CD4-positive, alpha-beta T cell (primary cell): ENCODE measurements at regions not wholly inside any gene's neighbourhood (a gene's known extent, or its start where the extent isn't known, plus 50 kb on each side); places are given as distances from the start of the nearest gene placed in this dataset.

Source experiments
- ATAC-seq: fragments of 200-7000 bp; cut with Tn5 transposase; one replicate; pipeline ENCODE4 v1.10.0; 2022; ENCODE audit warnings: mild to moderate bottlenecking; ENCODE audit not compliant: poor library complexity
- CTCF ChIA-PET: fragments of 350-600 bp; sonication (Branson Sonifier 250); formaldehyde crosslinking; loops from one replicate; lab custom pipeline; 2021; ENCODE audit warnings: antibody characterized with exemption, inconsistent platforms; lab: Charles Lee
- POLR2A ChIA-PET: fragments of 350-600 bp; sonication (Branson Sonifier 250); formaldehyde crosslinking; loops from one replicate; lab custom pipeline; 2021; ENCODE audit warnings: antibody characterized with exemption, inconsistent platforms; lab: Charles Lee
- DNase-seq, 14 experiments: peaks; one replicate each; pipeline ENCODE4 v3.0.0-alpha.2; 2013 to 2020; ENCODE audit warnings: mixed read lengths in 2 of 14
- H3K27ac ChIP-seq, 2 donors: one replicate each; pipeline versions ENCODE4 v1.5.1 to v1.7.0; 2013; ENCODE audit warnings: low read length in 2 of 2, low read depth in 1 of 2, mild to moderate bottlenecking in 1 of 2
- H3K27me3 ChIP-seq, 2 experiments: 1 replicate in 1 of 2; 2 replicates in 1 of 2; pipeline versions ENCODE4 v1.6.1 to v1.7.0; 2013; ENCODE audit warnings: low read length in 2 of 2, control low read depth in 1 of 2, mild to moderate bottlenecking in 1 of 2, moderate library complexity in 1 of 2; ENCODE audit not compliant: insufficient read depth in 2 of 2, control insufficient read depth in 1 of 2
- H3K36me3 ChIP-seq: one replicate; pipeline ENCODE4 v1.6.1; 2013; ENCODE audit warnings: low read length, control low read depth; ENCODE audit not compliant: insufficient read depth
- H3K4me1 ChIP-seq: one replicate; pipeline ENCODE4 v1.6.1; 2013; ENCODE audit warnings: low read length, control low read depth; ENCODE audit not compliant: insufficient read depth
- H3K4me3 ChIP-seq: one replicate; pipeline ENCODE4 v1.5.1; 2013; ENCODE audit warnings: mild to moderate bottlenecking, low read length, moderate library complexity
- H3K9me3 ChIP-seq, 2 experiments: 1 replicate in 1 of 2; 2 replicates in 1 of 2; pipeline versions ENCODE4 v1.6.1 to v1.7.0; 2013; ENCODE audit warnings: low read length in 2 of 2, mild to moderate bottlenecking in 2 of 2, control low read depth in 1 of 2, moderate library complexity in 1 of 2; ENCODE audit not compliant: control insufficient read depth in 1 of 2, insufficient read depth in 1 of 2
- H3K27ac Mint-ChIP-seq: one replicate; pipeline ENCODE4 v1.8.0; 2020; ENCODE audit warnings: mixed read lengths
- H3K27me3 Mint-ChIP-seq: one replicate; pipeline ENCODE4 v1.8.0; 2021; ENCODE audit warnings: mixed read lengths
- H3K36me3 Mint-ChIP-seq: one replicate; pipeline ENCODE4 v1.8.0; 2021; ENCODE audit warnings: low read depth, mixed read lengths
- H3K4me1 Mint-ChIP-seq: one replicate; pipeline ENCODE4 v1.8.0; 2021; ENCODE audit warnings: low read depth, mixed read lengths
- H3K4me3 Mint-ChIP-seq: one replicate; pipeline ENCODE4 v1.8.0; 2020; ENCODE audit warnings: mild to moderate bottlenecking, mixed read lengths
- H3K9me3 Mint-ChIP-seq: one replicate; pipeline ENCODE4 v1.8.0; 2020; ENCODE audit warnings: mixed read lengths
- CTCF ChIP-seq: fragments of 200-600 bp; IDR thresholded peaks from one replicate; pipeline ENCODE4 v1.8.0; 2022; ENCODE audit warnings: antibody characterized with exemption, mild to moderate bottlenecking
- intact Hi-C, 2 experiments: fragments of 100-400 bp; cut with DNase I in 1 of 2; cut with micrococcal nuclease in 1 of 2; formaldehyde crosslinking; loops; one replicate each; pipeline versions ENCODE4 v1.15.1 to v1.9.0; 2023 to 2025; cut with DNase I, micrococcal nuclease

- Histone ChIP-seq H3K27ac (no peak overlapping the region), H3K4me1 (peaks cover 38% of the 10 kb centered on the region), H3K36me3 (no peaks in the 10 kb centered on the region), H3K4me3 (peak overlapping the region; percentile 75), H3K27me3 (no peaks in the 10 kb centered on the region), H3K9me3 (no peaks in the 10 kb centered on the region)
- peaks cover 42% of the 10 kb centered on the region for H3K4me1 Mint-ChIP-seq
- H3K36me3 Mint-ChIP-seq: peaks cover 5% of the 10 kb centered on the region
- peak overlapping the region; percentile 91 for H3K27ac Mint-ChIP-seq
- peak in 5 of 14 experiments; percentile 16 to 62 (median 43) for DNase-seq
- ChIA-PET CTCF (interaction anchor here (0.7 to 2.4 kb wide), 8 partner anchors 14 to 220 kb away, joined by 3 to 7 read pairs (median 4); no protein-coding TSS in a partner anchor), POLR2A (interaction anchor here (0.6 to 3.2 kb wide), 11 partner anchors 9 to 196 kb away, joined by 3 to 20 read pairs (median 3); partner anchors contain the start of genes GPR155 and WIPF1)
- peak overlapping the region; percentile 98 for H3K4me3 Mint-ChIP-seq
- intact Hi-C loops: loop anchor here (2.0 kb wide), 2 partner anchors 49 to 79 kb away; no protein-coding TSS in a partner anchor
- peak; percentile 27 for TF ChIP-seq CTCF
- H3K9me3 Mint-ChIP-seq: no peaks in the 10 kb centered on the region
- peak; percentile 52 for ATAC-seq
- no peaks in the 10 kb centered on the region for H3K27me3 Mint-ChIP-seq
These were observed 80.9 kb downstream of the CHRNA1 start for GRCh38 chr2:174683392-174683759.

GRCh38 chr2:174682578-174683391 lies 81.5 kb downstream of the CHRNA1 start:
- Histone ChIP-seq H3K4me1 (peaks cover 38% of the 10 kb centered on the region), H3K27ac (peak overlapping the region in 1 of 2 donors; percentile 41), H3K36me3 (no peaks in the 10 kb centered on the region), H3K4me3 (peak overlapping the region; percentile 75), H3K27me3 (no peaks in the 10 kb centered on the region), H3K9me3 (no peaks in the 10 kb centered on the region)
- Mint-ChIP-seq H3K4me3 (peak overlapping the region; percentile 98), H3K27ac (peak overlapping the region; percentile 91), H3K4me1 (peaks cover 43% of the 10 kb centered on the region), H3K9me3 (no peaks in the 10 kb centered on the region), H3K27me3 (no peaks in the 10 kb centered on the region), H3K36me3 (peaks cover 5% of the 10 kb centered on the region)
- TF ChIP-seq CTCF: no peak
- ATAC-seq: peak; percentile 74
- intact Hi-C loops: loop anchor here (2.0 kb wide), 2 partner anchors 48 to 78 kb away; no protein-coding TSS in a partner anchor
- ChIA-PET CTCF (interaction anchor here (0.7 to 2.4 kb wide), 9 partner anchors 14 to 220 kb away, joined by 3 to 7 read pairs (median 4); no protein-coding TSS in a partner anchor), POLR2A (interaction anchor here (0.8 to 3.2 kb wide), 16 partner anchors 9 to 220 kb away, joined by 3 to 20 read pairs (median 6); partner anchors contain the start of gene WIPF1)
- DNase-seq: peak; percentile 32 to 81 (median 56)

- intact Hi-C loops: loop anchor here (2.0 kb wide), 2 partner anchors 47 to 77 kb away; no protein-coding TSS in a partner anchor
- POLR2A ChIA-PET: interaction anchor here (0.8 to 3.2 kb wide), 14 partner anchors 14 to 219 kb away, joined by 3 to 20 read pairs (median 6); partner anchors contain the start of gene WIPF1
- ATAC-seq: peak; percentile 43
- peaks cover 49% of the 10 kb centered on the region for H3K4me1 Mint-ChIP-seq
- Histone ChIP-seq H3K4me3 (peak overlapping the region; percentile 75), H3K27ac (peak overlapping the region in 1 of 2 donors; percentile 41), H3K9me3 (no peaks in the 10 kb centered on the region), H3K36me3 (no peaks in the 10 kb centered on the region), H3K27me3 (no peaks in the 10 kb centered on the region), H3K4me1 (peaks cover 35% of the 10 kb centered on the region)
- peak in 13 of 14 experiments; percentile 16 to 64 (median 33) for DNase-seq
- H3K9me3 Mint-ChIP-seq: no peaks in the 10 kb centered on the region
- no peaks in the 10 kb centered on the region for H3K27me3 Mint-ChIP-seq
- CTCF ChIA-PET: interaction anchor here (0.9 to 2.4 kb wide), 4 partner anchors 18 to 114 kb away, joined by 3 to 5 read pairs (median 4); no protein-coding TSS in a partner anchor
- H3K27ac Mint-ChIP-seq: peak overlapping the region; percentile 22
- H3K36me3 Mint-ChIP-seq: peaks cover 5% of the 10 kb centered on the region
- H3K4me3 Mint-ChIP-seq: peak overlapping the region; percentile 94
- no peak for TF ChIP-seq CTCF
These were observed 82.2 kb downstream of the CHRNA1 start for GRCh38 chr2:174682007-174682577.
